ENCODE measurements at regions not wholly inside any gene's neighbourhood (a gene's known extent, or its start where the extent isn't known, plus 50 kb on each side); places are given as distances from the start of the nearest gene placed in this dataset.

- peaks cover 63% of the 10 kb centered on the region for H3K27me3 Mint-ChIP-seq
- H3K4me1 Mint-ChIP-seq (ENCODE audit: low read depth) = peaks cover 18% of the 10 kb centered on the region
- H3K27ac Mint-ChIP-seq = no peak overlapping the region
- no peaks in the 10 kb centered on the region for H3K36me3 Mint-ChIP-seq (ENCODE audit: insufficient read depth)
- no peaks in the 10 kb centered on the region for H3K9me3 Mint-ChIP-seq (ENCODE audit: low read depth)
- no peak for DNase-seq (ENCODE audit: low spot score, unreplicated experiment)
- no peak overlapping the region for H3K4me3 Mint-ChIP-seq (ENCODE audit: low read depth)
- TF ChIP-seq CTCF (IDR thresholded peaks at IDR 0.05; ENCODE audit: unreplicated experiment) = no peak
Observed at GRCh38 chr12:113758165-113758924, 207.8 kb downstream of the RBM19 start.

GRCh38 chr12:113757221-113758002 lies 208.7 kb downstream of the RBM19 start:
- H3K27ac Mint-ChIP-seq = no peak overlapping the region
- TF ChIP-seq CTCF (IDR thresholded peaks at IDR 0.05; ENCODE audit: unreplicated experiment) = peak; percentile 7
- H3K4me3 Mint-ChIP-seq (ENCODE audit: low read depth) = no peak overlapping the region
- peaks cover 8% of the 10 kb centered on the region for H3K4me1 Mint-ChIP-seq (ENCODE audit: low read depth)
- no peak for DNase-seq (ENCODE audit: low spot score, unreplicated experiment)
- no peaks in the 10 kb centered on the region for H3K9me3 Mint-ChIP-seq (ENCODE audit: low read depth)
- no peaks in the 10 kb centered on the region for H3K36me3 Mint-ChIP-seq (ENCODE audit: insufficient read depth)
- H3K27me3 Mint-ChIP-seq = peaks cover 63% of the 10 kb centered on the region

- Mint-ChIP-seq H3K36me3 (ENCODE audit: insufficient read depth) (no peaks in the 10 kb centered on the region), H3K9me3 (ENCODE audit: low read depth) (no peaks in the 10 kb centered on the region), H3K27me3 (peaks cover 67% of the 10 kb centered on the region), H3K4me3 (ENCODE audit: low read depth) (no peak overlapping the region), H3K4me1 (ENCODE audit: low read depth) (peaks cover 4% of the 10 kb centered on the region), H3K27ac (no peak overlapping the region)
- no peak for TF ChIP-seq CTCF (IDR thresholded peaks at IDR 0.05; ENCODE audit: unreplicated experiment)
- no peak for DNase-seq (ENCODE audit: low spot score, unreplicated experiment)
Observed at GRCh38 chr12:113756609-113757008, 209.5 kb downstream of the RBM19 start.

GRCh38 chr12:113755098-113755497 lies 211.0 kb downstream of the RBM19 start:
- DNase-seq (ENCODE audit: low spot score, unreplicated experiment) = no peak
- no peak for TF ChIP-seq CTCF (IDR thresholded peaks at IDR 0.05; ENCODE audit: unreplicated experiment)
- peaks cover 3% of the 10 kb centered on the region for H3K4me1 Mint-ChIP-seq (ENCODE audit: low read depth)
- no peak overlapping the region for H3K27ac Mint-ChIP-seq
- H3K36me3 Mint-ChIP-seq (ENCODE audit: insufficient read depth) = no peaks in the 10 kb centered on the region
- H3K27me3 Mint-ChIP-seq = peaks cover 67% of the 10 kb centered on the region
- no peaks in the 10 kb centered on the region for H3K9me3 Mint-ChIP-seq (ENCODE audit: low read depth)
- H3K4me3 Mint-ChIP-seq (ENCODE audit: low read depth) = no peak overlapping the region

GRCh38 chr12:113751513-113751912 lies 214.6 kb downstream of the RBM19 start:
- peaks cover 74% of the 10 kb centered on the region for H3K27me3 Mint-ChIP-seq
- H3K27ac Mint-ChIP-seq = no peak overlapping the region

More at GRCh38 chr12:113751513-113751912, 214.6 kb downstream of the RBM19 start:
- Mint-ChIP-seq H3K9me3 (ENCODE audit: low read depth) (no peaks in the 10 kb centered on the region), H3K36me3 (ENCODE audit: insufficient read depth) (no peaks in the 10 kb centered on the region), H3K4me1 (ENCODE audit: low read depth) (peaks cover 3% of the 10 kb centered on the region), H3K4me3 (ENCODE audit: low read depth) (no peak overlapping the region)
- DNase-seq (ENCODE audit: low spot score, unreplicated experiment) = no peak
- no peak for TF ChIP-seq CTCF (IDR thresholded peaks at IDR 0.05; ENCODE audit: unreplicated experiment)
